Transverse colon (tissue), 4 donors: ENCODE measurements at regions not wholly inside any gene's neighbourhood (a gene's known extent, or its start where the extent isn't known, plus 50 kb on each side); places are given as distances from the start of the nearest gene placed in this dataset.

Experiments used
- DNase-seq: peaks from one replicate; pipeline ENCODE4 v3.0.0-alpha.2; 2019
- H3K27ac ChIP-seq, 4 donors: fragments of 200-600 bp; sonication (generic); 2 replicates each; pipeline ENCODE4 v1.5.1; 2016 to 2018; ENCODE audit warnings: inconsistent platforms in 4 of 4
- H3K27me3 ChIP-seq: fragments of 200-600 bp; sonication (generic); 2 replicates; pipeline ENCODE4 v1.5.1; 2017; ENCODE audit warnings: inconsistent platforms
- H3K36me3 ChIP-seq, 4 donors: fragments of 200-600 bp; sonication (generic); 2 replicates each; pipeline ENCODE4 v1.5.1; 2017 to 2019; ENCODE audit warnings: inconsistent platforms in 4 of 4
- H3K4me1 ChIP-seq, 4 donors: fragments of 200-600 bp; sonication (generic); 2 replicates each; pipeline ENCODE4 v1.5.1; 2017 to 2020; ENCODE audit warnings: inconsistent platforms in 4 of 4
- H3K4me3 ChIP-seq, 4 donors: fragments of 200-600 bp; sonication (generic); 1 replicate in 1 of 4; 2 replicates in 3 of 4; pipeline versions ENCODE4 v1.5.1 to v1.6.1; 2017 to 2019; ENCODE audit warnings: inconsistent platforms in 4 of 4
- H3K9me3 ChIP-seq, 2 donors: fragments of 200-600 bp; sonication (generic); 2 replicates each; pipeline ENCODE4 v1.5.1; 2017 to 2019; ENCODE audit warnings: inconsistent platforms in 2 of 2
- EP300 ChIP-seq: sonication (generic); formaldehyde crosslinking; IDR thresholded peaks from one replicate; pipeline ENCODE4 v1.6.1; 2017; ENCODE audit warnings: antibody characterized with exemption, low read depth
- POLR2A ChIP-seq: fragments of 450-650 bp; IDR thresholded peaks from one replicate; pipeline ENCODE4 v1.6.1; 2016; ENCODE audit warnings: antibody characterized with exemption, mild to moderate bottlenecking, moderate library complexity
- POLR2AphosphoS5 ChIP-seq, 3 donors: sonication (generic); formaldehyde crosslinking; IDR thresholded peaks; one replicate each; pipeline ENCODE4 v1.6.1; 2016; ENCODE audit warnings: antibody characterized with exemption in 3 of 3
- WGBS, 2 donors: methylation state at CpG; one replicate each; pipeline ENCODE4 v1.1.5; 2018; ENCODE audit warnings: low coverage in 1 of 2; 5-methylcytosine and 5-hydroxymethylcytosine counted together
- in situ Hi-C, 4 donors: fragments of 200-750 bp; cut with MboI; loops; one replicate each; pipeline versions ENCODE4 v1.15.0 to v1.15.1; 2017; ENCODE audit warnings: low sequenced_read_pairs in 3 of 4, low pct_ligation_motif_present in 1 of 4, low pct_unique_long_range_greater_than_20kb in 1 of 4
- intact Hi-C: fragments of 100-400 bp; cut with DNase I; formaldehyde crosslinking; loops from one replicate; pipeline ENCODE4 v1.15.1; 2023; ENCODE audit warnings: low total_unique reads
- TF ChIP-seq, protein P1 (sequence below), 5 experiments: fragments of 200-600 bp in 3 of 5; fragments of 450-650 bp in 2 of 5; sonication (generic) in 3 of 5; IDR thresholded peaks; 1 replicate in 2 of 5; 2 replicates in 3 of 5; pipeline ENCODE4 v1.5.1; 2016 to 2017; ENCODE audit warnings: antibody characterized with exemption in 5 of 5, inconsistent platforms in 3 of 5, mild to moderate bottlenecking in 2 of 5, moderate library complexity in 1 of 5

DNA sequence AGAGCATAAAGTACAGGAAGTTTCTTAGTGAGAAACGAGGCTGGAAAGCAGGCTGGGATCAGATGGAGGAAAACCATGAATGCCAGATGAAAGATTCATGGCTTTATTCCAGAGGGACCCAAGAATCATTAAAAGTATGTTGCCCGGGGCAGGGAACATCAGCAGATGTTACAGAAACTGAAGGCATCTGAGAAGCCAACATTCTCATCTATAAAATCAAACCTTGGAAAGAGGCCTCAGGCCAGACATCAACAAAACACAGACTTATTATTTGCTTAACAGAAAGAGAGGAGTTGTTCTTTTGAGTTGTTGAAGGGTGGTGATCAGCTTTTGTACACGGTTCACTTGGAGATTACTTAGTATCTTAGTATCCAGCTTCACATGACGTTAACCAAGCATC lies 543.6 kb downstream of the RFC3 start:
- Histone ChIP-seq H3K4me1 (peaks cover 0 to 5% (median 0%) of the 10 kb centered on the region in 4 donors), H3K36me3 (no peaks in the 10 kb centered on the region), H3K4me3 (no peak overlapping the region), H3K9me3 (no peaks in the 10 kb centered on the region), H3K27ac (no peak overlapping the region), H3K27me3 (no peaks in the 10 kb centered on the region)
- in situ Hi-C loops, result no loop called here
- no peak for DNase-seq
- TF ChIP-seq, protein P1, sequence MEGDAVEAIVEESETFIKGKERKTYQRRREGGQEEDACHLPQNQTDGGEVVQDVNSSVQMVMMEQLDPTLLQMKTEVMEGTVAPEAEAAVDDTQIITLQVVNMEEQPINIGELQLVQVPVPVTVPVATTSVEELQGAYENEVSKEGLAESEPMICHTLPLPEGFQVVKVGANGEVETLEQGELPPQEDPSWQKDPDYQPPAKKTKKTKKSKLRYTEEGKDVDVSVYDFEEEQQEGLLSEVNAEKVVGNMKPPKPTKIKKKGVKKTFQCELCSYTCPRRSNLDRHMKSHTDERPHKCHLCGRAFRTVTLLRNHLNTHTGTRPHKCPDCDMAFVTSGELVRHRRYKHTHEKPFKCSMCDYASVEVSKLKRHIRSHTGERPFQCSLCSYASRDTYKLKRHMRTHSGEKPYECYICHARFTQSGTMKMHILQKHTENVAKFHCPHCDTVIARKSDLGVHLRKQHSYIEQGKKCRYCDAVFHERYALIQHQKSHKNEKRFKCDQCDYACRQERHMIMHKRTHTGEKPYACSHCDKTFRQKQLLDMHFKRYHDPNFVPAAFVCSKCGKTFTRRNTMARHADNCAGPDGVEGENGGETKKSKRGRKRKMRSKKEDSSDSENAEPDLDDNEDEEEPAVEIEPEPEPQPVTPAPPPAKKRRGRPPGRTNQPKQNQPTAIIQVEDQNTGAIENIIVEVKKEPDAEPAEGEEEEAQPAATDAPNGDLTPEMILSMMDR (IDR thresholded peaks at IDR 0.05), result no peak
- no peak for TF ChIP-seq EP300
- intact Hi-C loops, result no loop called here
- 30 to 50% methylated on average over 3 to 4 of the region's 4 CpGs for WGBS, 2 donors

DNA sequence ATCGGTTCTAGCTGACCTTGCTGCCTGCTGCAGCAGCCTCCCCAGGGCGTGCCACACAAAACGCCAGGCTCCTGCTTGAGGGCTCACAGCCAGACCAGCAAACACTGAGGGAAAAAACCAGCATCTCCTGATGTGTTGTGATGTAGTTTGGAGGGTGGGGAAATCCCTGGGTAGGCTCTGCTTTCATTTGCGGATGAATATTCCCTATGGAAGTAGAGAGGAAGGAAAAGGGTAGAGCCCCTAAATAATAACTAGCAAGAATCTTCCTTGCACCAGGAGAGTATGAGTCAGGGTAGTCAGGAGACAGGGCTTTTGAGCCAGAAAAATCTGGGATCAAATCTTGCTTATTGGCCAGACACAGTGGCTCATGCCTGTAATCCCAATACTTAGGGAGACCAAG lies 545.3 kb downstream of the RFC3 start:
- no peaks in the 10 kb centered on the region for H3K27me3 ChIP-seq
- H3K9me3 ChIP-seq, result no peaks in the 10 kb centered on the region
- in situ Hi-C loops, result no loop called here
- H3K27ac ChIP-seq, result no peak overlapping the region
- TF ChIP-seq, protein P1 (IDR thresholded peaks at IDR 0.05), result no peak
- TF ChIP-seq POLR2A (no peak), EP300 (no peak), POLR2AphosphoS5 (IDR thresholded peaks at IDR 0.05) (no peak)
- no peak overlapping the region for H3K4me3 ChIP-seq
- H3K36me3 ChIP-seq, result no peaks in the 10 kb centered on the region
- 82 to 83% methylated on average over 4 of the region's 4 CpGs for WGBS, 2 donors
- peaks cover 0 to 3% (median 0%) of the 10 kb centered on the region in 4 donors for H3K4me1 ChIP-seq
- intact Hi-C loops, result no loop called here
- no peak for DNase-seq

DNA sequence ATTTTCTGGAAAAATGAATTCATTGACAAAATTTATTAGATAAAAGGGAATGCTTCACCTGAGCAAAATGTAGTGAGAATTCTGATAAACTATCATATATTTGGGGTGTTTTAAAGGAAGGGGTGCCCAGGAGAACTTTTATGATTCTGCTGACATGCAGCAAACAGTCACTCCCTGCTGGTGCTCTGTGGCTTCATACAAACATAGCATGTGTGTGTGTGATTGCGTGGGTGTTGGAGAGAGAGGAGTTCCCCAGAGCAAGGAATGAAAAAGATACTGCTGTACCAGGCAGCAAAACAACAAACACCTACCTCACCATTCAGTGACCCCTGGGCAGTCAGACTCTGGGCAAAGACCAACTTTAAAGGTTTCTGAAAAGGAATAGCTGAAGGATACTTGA lies 546.7 kb downstream of the RFC3 start:
- H3K9me3 ChIP-seq, result no peaks in the 10 kb centered on the region
- no peak for TF ChIP-seq POLR2A
- intact Hi-C loops (no loop called here), in situ Hi-C loops (no loop called here)
- 50 to 68% methylated on average over 1 of the region's 1 CpG for WGBS, 2 donors
- no peaks in the 10 kb centered on the region for H3K36me3 ChIP-seq
- no peak for DNase-seq
- no peak overlapping the region for H3K4me3 ChIP-seq
- no peak overlapping the region for H3K27ac ChIP-seq
- H3K4me1 ChIP-seq, result no peaks in the 10 kb centered on the region
- H3K27me3 ChIP-seq, result no peaks in the 10 kb centered on the region

DNA sequence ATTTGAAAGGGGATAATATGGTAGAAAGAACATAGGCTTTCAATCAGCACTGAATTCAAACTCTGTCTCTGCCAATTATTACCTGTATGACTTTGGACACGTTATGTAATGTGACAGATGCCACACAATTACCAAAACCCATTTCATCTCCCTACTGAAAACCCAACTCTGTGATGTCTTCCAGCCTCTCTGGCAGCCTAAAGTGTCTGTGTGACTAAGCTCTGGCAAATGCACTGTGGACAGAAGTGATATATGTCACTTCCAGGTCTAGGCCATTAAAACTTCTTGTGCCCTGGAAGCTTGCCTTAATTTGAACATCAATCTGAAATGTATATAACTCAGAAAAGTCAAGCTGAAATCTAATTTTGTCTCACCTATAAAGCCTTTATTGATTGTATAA lies 552.0 kb downstream of the RFC3 start:
- no peaks in the 10 kb centered on the region for H3K9me3 ChIP-seq
- no peak overlapping the region for H3K4me3 ChIP-seq
- no peaks in the 10 kb centered on the region for H3K27me3 ChIP-seq
- no peaks in the 10 kb centered on the region for H3K4me1 ChIP-seq
- DNase-seq, result no peak
- TF ChIP-seq EP300, result no peak
- TF ChIP-seq, protein P1 (IDR thresholded peaks at IDR 0.05), result no peak
- TF ChIP-seq POLR2A, result no peak
- no peak for TF ChIP-seq POLR2AphosphoS5 (IDR thresholded peaks at IDR 0.05)
- intact Hi-C loops, result no loop called here
- 0 to 33% methylated on average over 1 of the region's 1 CpG for WGBS, 2 donors
- in situ Hi-C loops, result no loop called here
- H3K36me3 ChIP-seq, result no peaks in the 10 kb centered on the region
- H3K27ac ChIP-seq, result no peak overlapping the region

DNA sequence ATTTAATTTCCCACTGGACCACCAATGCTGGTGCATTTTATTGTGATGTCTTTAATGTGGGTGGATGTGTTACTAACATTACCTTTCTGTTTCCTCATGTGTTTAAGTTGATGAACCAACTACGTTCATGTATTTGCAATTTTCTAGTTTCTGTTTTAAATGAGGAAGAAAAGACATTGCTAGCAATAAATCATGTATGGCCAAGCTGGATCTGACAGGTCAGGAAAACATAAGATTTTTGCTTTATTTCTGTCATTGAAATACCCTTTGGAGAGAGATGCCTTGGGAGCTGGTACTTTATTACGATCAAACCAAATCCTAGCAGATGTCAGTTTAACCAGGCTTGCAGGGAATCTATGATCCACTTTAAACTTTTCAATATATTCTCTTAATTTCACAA lies 553.2 kb downstream of the RFC3 start:
- H3K9me3 ChIP-seq, result no peaks in the 10 kb centered on the region
- no peaks in the 10 kb centered on the region for H3K4me1 ChIP-seq
- intact Hi-C loops, result no loop called here
- WGBS, 2 donors, result 70 to 75% methylated on average over 2 of the region's 2 CpGs
- no peak overlapping the region for H3K4me3 ChIP-seq
- in situ Hi-C loops, result no loop called here
- DNase-seq, result no peak
- no peak overlapping the region for H3K27ac ChIP-seq
- H3K27me3 ChIP-seq, result no peaks in the 10 kb centered on the region
- TF ChIP-seq POLR2AphosphoS5 (IDR thresholded peaks at IDR 0.05), result no peak
- TF ChIP-seq, protein P1 (IDR thresholded peaks at IDR 0.05), result no peak
- TF ChIP-seq EP300, result no peak
- no peak for TF ChIP-seq POLR2A
- H3K36me3 ChIP-seq, result no peaks in the 10 kb centered on the region
